ENCODE measurements at regions not wholly inside any gene's neighbourhood (a gene's known extent, or its start where the extent isn't known, plus 50 kb on each side); places are given as distances from the start of the nearest gene placed in this dataset.
"Not testable (repeated sequence)": the region's sequence is repeated elsewhere in the genome, so short reads cannot be mapped to it uniquely, and the experiment has no call there.

GRCh38 chr3:522888-523287 lies 326.3 kb downstream of the CHL1 start:
- no peak for DNase-seq (ENCODE audit: low read depth)

- no peak for DNase-seq (ENCODE audit: low read depth)
Measured at GRCh38 chr3:525415-525814, 328.9 kb downstream of the CHL1 start.

GRCh38 chr3:535566-536416 lies 339.2 kb downstream of the CHL1 start:
- DNase-seq (ENCODE audit: low read depth): no peak

- no peak for DNase-seq (ENCODE audit: low read depth)
Measured at GRCh38 chr3:536417-536813, 339.9 kb downstream of the CHL1 start.

GRCh38 chr3:541062-541801 lies 344.7 kb downstream of the CHL1 start:
- DNase-seq (ENCODE audit: low read depth): no peak

GRCh38 chr3:542021-542420 lies 345.5 kb downstream of the CHL1 start:
- DNase-seq (ENCODE audit: low read depth): no peak

GRCh38 chr3:549636-550035 lies 353.1 kb downstream of the CHL1 start:
- DNase-seq (ENCODE audit: low read depth): no peak

GRCh38 chr3:550471-550870 lies 353.9 kb downstream of the CHL1 start:
- DNase-seq (ENCODE audit: low read depth): no peak

GRCh38 chr3:557972-558371 lies 361.4 kb downstream of the CHL1 start:
- no peak for DNase-seq (ENCODE audit: low read depth)

- no peak for DNase-seq (ENCODE audit: low read depth)
Measured at GRCh38 chr3:567488-568185, 371.1 kb downstream of the CHL1 start.

- DNase-seq (ENCODE audit: low read depth): not testable (repeated sequence)
Measured at GRCh38 chr3:579529-579928, 383.0 kb downstream of the CHL1 start.

GRCh38 chr3:589066-589465 lies 392.5 kb downstream of the CHL1 start:
- not testable (repeated sequence) for DNase-seq (ENCODE audit: low read depth)

GRCh38 chr3:597304-597703 lies 400.7 kb downstream of the CHL1 start:
- DNase-seq (ENCODE audit: low read depth): not testable (repeated sequence)

GRCh38 chr3:597746-598145 lies 401.2 kb downstream of the CHL1 start:
- DNase-seq (ENCODE audit: low read depth): not testable (repeated sequence)

GRCh38 chr3:607480-607879 lies 410.9 kb downstream of the CHL1 start:
- DNase-seq (ENCODE audit: low read depth): not testable (repeated sequence)

GRCh38 chr3:621714-622113 lies 425.2 kb downstream of the CHL1 start:
- no peak for DNase-seq (ENCODE audit: low read depth)

GRCh38 chr3:622314-622713 lies 425.8 kb downstream of the CHL1 start:
- DNase-seq (ENCODE audit: low read depth): no peak

- no peak for DNase-seq (ENCODE audit: low read depth)
Measured at GRCh38 chr3:623914-624545, 427.5 kb downstream of the CHL1 start.

GRCh38 chr3:632571-633170 lies 436.1 kb downstream of the CHL1 start:
- DNase-seq (ENCODE audit: low read depth): peak; percentile 6

GRCh38 chr3:634511-634910 lies 437.9 kb downstream of the CHL1 start:
- no peak for DNase-seq (ENCODE audit: low read depth)

- no peak for DNase-seq (ENCODE audit: low read depth)
Measured at GRCh38 chr3:635393-635792, 438.8 kb downstream of the CHL1 start.

GRCh38 chr3:643376-643775 lies 446.8 kb downstream of the CHL1 start:
- no peak for DNase-seq (ENCODE audit: low read depth)

Data from EH (cell line).